ENCODE measurements at regions not wholly inside any gene's neighbourhood (a gene's known extent, or its start where the extent isn't known, plus 50 kb on each side); places are given as distances from the start of the nearest gene placed in this dataset.

- DNase-seq, result no peak
Measured at GRCh38 chr1:63046539-63046938, 262.6 kb downstream of the ATG4C start.

GRCh38 chr1:63049135-63049534 lies 265.2 kb downstream of the ATG4C start:
- no peak for DNase-seq

GRCh38 chr1:63051356-63051755 lies 267.4 kb downstream of the ATG4C start:
- DNase-seq, result no peak

GRCh38 chr1:63051886-63052285 lies 268.0 kb downstream of the ATG4C start:
- DNase-seq, result no peak

GRCh38 chr1:63054184-63054583 lies 268.2 kb upstream of the FOXD3 start:
- no peak for DNase-seq

GRCh38 chr1:63063367-63063766 lies 259.0 kb upstream of the FOXD3 start:
- DNase-seq, result no peak

- DNase-seq, result no peak
Measured at GRCh38 chr1:63064135-63064534, 258.2 kb upstream of the FOXD3 start.

- no peak for DNase-seq
Measured at GRCh38 chr1:63068626-63069025, 253.7 kb upstream of the FOXD3 start.

GRCh38 chr1:63069214-63069613 lies 253.2 kb upstream of the FOXD3 start:
- no peak for DNase-seq

- DNase-seq, result no peak
Measured at GRCh38 chr1:63073309-63074306, 248.8 kb upstream of the FOXD3 start.

- DNase-seq, result no peak
Measured at GRCh38 chr1:63074321-63074720, 248.0 kb upstream of the FOXD3 start.

- no peak for DNase-seq
Measured at GRCh38 chr1:63082766-63083165, 239.6 kb upstream of the FOXD3 start.

GRCh38 chr1:63087966-63088365 lies 234.4 kb upstream of the FOXD3 start:
- DNase-seq, result no peak

GRCh38 chr1:63099188-63099587 lies 223.2 kb upstream of the FOXD3 start:
- no peak for DNase-seq

GRCh38 chr1:63101336-63101735 lies 221.0 kb upstream of the FOXD3 start:
- DNase-seq, result no peak

GRCh38 chr1:63103682-63104081 lies 218.7 kb upstream of the FOXD3 start:
- DNase-seq, result no peak

GRCh38 chr1:63107066-63107465 lies 215.3 kb upstream of the FOXD3 start:
- DNase-seq, result no peak

GRCh38 chr1:63108206-63108605 lies 214.2 kb upstream of the FOXD3 start:
- no peak for DNase-seq

GRCh38 chr1:63112155-63112900 lies 210.0 kb upstream of the FOXD3 start:
- DNase-seq, result no peak

GRCh38 chr1:63115527-63115926 lies 206.8 kb upstream of the FOXD3 start:
- no peak for DNase-seq

- no peak for DNase-seq
Measured at GRCh38 chr1:63116016-63116415, 206.4 kb upstream of the FOXD3 start.

GRCh38 chr1:63119575-63120155 lies 202.7 kb upstream of the FOXD3 start:
- DNase-seq, result no peak

GRCh38 chr1:63122079-63122478 lies 200.3 kb upstream of the FOXD3 start:
- no peak for DNase-seq
